Islet precursor cell (in vitro differentiated cells): ENCODE measurements at regions not wholly inside any gene's neighbourhood (a gene's known extent, or its start where the extent isn't known, plus 50 kb on each side); places are given as distances from the start of the nearest gene placed in this dataset.
A peak's percentile ranks its signal among the peaks of the same experiment; 100 is the strongest.

Experiments
- DNase-seq: peaks from one replicate; pipeline ENCODE4 v3.0.0-alpha.2; 2018

DNA sequence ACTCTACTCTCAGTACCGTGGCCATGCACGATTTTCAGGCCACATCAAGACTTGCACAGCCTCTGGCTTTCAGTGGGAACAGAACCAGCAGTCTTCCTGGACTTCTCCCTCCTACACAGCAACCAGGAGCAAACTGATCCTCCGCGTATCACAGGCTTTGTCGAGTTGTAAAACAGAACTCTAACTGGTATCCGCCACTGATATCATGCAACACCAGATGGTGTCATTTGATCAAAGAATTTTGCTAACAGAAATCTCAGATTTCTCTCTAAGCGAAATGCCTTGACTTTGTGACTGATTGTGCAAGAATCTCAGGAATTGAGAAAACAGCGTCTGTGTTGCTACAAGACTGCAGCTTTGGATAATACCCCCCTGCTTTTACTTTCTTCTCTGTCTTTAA lies 85.7 kb downstream of the COPS8 start:
- no peak for DNase-seq

DNA sequence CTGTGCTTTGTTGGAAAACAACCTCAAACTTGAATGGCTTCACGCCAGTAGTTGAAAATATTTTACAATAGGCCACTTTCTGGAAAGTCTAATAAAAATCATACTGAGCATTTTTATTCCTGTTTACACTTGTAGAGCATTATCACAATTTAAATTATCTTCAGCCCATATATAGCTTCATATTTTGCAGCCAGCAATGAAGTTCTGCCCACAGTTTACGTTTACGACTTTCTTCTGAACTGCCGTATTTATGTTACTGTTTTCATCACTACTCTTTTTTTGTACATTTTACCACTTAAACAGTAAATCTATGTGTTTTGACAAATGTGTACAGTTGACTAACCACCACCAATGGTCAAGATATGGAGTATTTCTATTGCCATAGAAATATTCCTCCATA lies 86.2 kb downstream of the COPS8 start:
- DNase-seq: no peak

DNA sequence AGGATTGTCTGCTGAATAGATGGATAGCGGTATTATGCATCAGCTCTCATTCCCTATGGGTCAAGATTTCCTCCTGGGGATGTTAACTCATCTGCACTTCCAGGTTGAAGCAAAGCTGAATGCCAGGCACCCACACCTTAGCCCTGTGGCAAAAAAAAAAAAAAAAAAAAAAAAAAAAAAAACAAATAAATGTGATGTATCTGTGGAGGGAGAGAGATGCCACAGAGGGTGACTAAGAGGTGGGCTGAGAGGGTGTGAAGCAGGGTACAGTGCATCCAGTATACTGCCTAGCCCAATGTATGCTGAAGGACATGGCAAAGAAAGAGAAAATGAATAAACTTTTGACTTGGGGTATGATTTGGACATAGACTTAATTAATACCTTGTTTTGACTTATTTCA lies 91.4 kb downstream of the COPS8 start:
- DNase-seq: no peak

DNA sequence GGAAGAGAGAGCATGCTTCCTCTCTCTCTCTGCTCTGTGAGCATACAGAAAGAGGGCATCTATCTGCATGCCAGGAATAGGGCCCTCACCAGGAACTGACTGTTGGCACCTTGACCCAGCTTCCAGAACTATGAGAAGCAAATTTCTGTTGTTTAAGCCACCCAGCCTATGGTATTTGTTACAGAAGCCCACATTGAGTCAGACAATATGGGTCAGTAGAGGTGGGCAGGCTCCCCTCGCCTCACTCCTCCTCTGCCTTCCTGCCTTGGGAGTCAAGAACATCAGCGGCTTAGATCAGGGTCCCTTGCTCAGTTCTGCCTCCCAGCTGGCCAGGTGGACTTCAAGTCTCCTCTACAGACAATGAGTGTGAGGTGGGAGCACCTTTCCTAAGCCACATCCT lies 92.3 kb downstream of the COPS8 start:
- DNase-seq: no peak

- DNase-seq: peak; percentile 75
Observed at GRCh38 chr2:237178396-237178795, 92.7 kb downstream of the COPS8 start.

DNA sequence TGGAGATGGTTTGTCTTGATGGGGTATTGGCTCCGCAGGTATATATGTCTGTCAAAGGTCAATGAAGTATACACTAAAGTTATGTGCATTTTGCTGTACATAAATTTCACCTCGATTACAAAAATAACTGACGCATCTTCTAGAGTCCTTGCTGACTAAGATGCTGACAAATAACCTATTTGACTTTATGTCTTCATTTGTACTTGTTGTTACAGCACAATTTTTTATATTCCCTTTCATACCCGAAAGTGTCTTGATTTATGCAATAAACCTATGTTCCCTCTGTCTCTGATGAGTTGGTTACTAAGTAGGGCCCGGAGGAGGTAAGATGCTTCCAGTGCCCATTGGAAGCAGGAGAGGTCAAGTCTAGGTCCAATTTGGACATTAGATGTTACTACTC lies 93.5 kb downstream of the COPS8 start:
- DNase-seq: no peak

- no peak for DNase-seq
Observed at GRCh38 chr2:237180187-237180586, 94.5 kb downstream of the COPS8 start.

DNA sequence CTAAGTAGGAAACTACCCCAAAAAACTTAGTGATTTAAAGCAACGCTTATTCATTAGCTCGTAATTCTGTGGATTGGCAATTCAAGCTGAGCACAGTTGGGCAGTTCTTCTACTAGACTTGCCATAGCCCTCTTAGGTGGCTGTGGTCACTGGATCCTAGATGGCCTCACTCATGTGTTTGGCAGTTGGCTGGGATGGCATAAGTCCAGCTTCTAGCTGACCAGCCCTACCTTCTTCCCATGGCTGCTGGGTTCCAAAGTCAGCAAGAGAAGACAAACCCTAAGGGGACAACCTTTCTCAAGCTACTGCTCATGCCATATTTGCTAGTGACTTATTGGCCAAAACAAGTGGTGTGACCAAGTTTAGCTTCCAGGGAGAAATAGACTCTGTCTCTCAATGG lies 95.3 kb downstream of the COPS8 start:
- no peak for DNase-seq

DNA sequence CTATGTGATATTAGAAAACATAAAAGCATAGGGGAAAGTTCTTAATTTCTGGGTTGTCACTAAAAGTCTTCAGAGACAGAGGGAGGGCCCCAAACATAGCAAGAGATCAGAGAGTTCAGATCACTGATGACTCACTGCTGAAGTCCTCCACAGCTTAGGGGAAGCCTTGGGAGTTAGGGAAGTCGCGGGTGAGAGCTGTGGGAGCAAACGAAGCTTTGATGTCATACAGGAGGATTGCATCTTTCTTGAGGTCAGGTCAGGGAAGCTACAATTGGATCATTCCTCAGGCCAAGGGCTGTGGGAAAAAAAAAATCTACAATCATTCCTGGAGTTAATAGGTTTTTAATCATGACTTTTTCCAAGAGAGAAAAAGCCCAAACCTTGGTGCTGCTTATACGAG lies 96.2 kb downstream of the COPS8 start:
- DNase-seq: peak; percentile 81

DNA sequence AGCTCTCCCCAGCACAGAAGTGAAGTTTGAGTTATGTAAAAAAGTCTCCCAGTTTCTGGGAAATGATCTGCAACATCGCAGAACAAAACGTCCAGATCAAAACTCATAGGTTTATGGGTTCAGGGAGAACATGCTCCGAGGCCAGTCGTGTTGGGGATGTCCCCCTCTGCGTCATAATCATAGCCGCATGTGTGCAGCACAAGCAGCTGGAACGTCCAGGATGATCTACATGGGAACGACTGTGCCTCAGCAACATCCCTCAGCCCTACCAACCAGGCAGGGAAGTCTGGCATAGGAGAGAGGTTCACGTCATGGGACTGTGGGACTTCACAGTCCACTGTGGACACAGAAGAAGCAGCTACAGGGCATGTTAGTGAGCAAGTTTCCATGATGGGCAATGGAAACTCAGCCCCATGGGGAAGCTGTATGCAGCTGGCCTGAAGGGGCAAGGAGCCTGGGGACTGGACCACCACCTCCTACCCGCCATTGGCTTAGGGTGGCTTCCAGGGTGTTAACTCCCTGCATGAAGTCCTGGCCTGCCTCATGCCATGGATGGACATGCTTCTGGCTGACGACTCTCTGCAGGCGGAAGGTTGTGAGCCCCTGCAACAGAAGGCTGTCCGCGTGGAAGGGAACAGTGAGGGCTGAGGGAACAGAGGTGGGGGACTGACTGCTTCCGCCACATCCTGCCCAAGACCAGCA lies 96.9 kb downstream of the COPS8 start:
- no peak for DNase-seq

DNA sequence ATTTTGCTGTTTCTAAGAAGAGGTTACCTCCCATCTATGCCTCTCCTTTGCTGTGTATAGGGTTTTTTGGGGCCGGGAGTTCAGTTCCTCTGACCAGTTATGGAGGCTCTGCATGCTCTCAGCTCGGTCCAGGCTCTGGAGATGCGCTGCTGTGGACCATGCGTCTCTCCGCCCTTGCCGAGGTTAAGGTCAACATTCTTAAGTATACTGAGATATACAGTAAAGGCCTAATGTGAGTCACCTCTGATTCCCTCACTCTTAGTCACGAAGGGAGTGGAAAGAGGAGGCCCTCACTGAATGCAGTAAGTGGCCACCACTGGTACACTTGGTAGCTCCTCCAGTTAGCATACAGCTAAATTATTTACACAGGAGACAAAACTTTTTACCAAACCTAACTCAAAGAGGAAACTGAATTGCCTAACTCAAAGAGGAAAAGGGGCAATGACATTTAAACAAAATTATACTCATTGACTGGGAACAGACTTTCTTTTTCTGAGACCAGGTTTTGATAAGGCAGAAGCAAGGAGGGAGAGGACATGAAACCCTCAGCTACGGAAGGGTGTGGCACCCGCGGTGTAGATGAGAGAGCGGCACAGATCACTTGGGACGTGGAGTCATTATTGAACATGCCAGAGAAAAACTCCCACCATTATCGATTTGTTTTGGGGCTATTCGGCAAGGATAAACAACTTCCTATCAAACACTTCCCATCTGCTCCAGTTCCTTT lies 98.7 kb downstream of the COPS8 start:
- DNase-seq: no peak

DNA sequence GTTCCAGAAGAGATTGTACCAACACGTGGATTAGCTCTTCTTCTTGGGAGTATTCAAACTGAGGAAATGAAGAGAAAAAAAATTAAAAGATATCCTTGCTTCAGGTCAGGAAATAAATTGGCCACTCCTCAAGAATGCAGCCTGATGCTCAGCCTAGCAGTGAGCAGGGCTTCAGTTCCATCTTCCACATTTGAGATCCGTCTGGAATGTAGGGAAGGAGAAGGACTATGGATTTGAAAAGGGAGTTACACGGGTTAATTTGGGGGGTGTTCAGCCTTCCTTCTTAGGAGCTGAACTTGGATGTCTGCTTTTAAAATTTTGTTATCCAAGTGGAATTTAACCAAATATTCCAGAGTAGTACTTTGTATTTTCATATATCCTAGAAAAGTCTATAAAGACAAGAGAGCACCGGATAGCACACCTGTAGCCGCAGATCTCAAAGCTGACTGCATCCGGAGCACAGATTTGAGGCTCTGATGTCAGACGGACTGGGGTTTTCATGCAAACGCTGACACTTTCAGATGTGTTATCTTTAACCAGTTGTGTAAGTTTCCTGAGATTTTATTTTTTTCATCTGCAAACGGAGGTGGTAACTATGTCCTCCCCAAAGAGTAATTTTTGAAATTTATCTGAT lies 99.3 kb downstream of the COPS8 start:
- DNase-seq: no peak

DNA sequence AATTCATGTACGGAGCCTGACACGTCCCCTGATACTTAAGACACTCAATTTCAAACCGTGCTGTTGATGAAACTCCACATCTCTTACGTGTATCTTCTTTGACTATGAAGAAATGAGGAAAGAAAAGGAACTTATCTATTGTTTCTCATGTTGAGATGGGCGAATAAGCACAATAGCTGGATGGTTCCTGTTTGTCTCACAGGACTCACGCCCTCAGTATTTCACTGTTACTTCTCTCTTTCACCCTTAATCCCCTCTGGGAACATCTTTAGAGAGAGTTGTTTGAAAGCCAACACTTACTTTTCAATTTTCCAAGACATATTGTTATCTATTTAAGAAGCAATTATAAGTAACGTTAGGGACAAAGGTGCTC lies 99.8 kb downstream of the COPS8 start:
- DNase-seq: no peak

GRCh38 chr2:237189799-237190198 lies 104.1 kb downstream of the COPS8 start:
- DNase-seq: no peak

- DNase-seq: no peak
Observed at GRCh38 chr2:237190966-237191713, 105.5 kb downstream of the COPS8 start.

DNA sequence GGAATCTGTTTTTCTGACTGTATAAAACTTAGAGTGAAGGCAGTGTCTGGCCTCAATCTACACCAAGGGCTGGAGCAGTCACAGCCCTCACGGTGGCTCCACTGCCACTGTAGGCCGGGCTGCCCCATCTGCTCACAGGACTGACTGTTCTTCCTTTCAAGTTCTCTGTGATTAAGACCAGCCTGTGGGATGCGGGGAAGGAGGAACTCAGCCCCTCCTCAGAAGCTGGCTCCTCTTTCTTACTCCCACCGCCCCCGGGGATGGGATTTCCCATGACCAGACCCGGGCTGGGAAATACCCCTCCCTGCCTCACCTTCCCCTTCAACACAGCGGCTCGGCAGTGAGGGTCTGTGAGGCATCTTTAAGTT lies 106.0 kb downstream of the COPS8 start:
- DNase-seq: no peak

DNA sequence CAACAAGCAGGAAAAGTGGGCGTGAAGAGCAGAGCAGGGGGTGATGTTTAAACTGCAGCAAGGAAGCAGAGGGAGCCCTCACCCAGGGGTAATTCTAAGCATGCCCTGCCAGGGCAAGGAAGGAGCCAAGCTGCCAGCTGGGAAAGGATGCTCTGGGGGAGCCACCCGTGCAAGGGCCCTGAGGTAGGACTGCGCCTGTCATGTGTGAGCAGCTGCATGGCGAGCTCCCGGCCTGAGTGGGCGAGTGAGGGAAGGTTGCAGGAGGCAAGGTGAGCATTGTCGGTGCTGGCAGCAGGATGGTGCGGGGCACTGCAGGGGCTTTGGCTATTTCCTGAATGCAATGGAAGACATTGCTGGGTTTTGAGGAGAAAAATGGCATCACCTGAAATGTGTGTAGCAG lies 107.2 kb downstream of the COPS8 start:
- no peak for DNase-seq

GRCh38 chr2:237193436-237193835 lies 107.7 kb downstream of the COPS8 start:
- DNase-seq: no peak

GRCh38 chr2:237194081-237194480 lies 108.4 kb downstream of the COPS8 start:
- DNase-seq: no peak

DNA sequence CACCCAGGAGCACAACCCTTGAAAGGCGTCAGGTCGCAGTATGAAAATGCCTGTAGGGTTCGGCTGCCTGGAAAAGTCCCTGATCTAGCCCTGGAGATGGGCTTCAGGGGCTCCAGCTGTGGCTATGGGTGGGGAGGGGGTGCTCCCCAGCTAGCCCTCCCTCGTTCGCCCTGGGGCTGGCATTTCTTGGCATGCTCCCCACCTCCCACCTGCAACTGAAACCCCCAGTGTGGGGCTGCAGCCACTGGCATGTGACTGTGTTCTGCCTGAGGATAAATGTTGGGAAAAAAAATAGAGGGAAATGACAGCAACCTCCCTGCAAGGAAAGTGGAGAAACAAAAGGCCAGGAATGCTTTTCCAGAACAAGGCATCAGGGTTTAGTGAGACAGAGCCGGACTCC lies 109.2 kb downstream of the COPS8 start:
- DNase-seq: no peak

DNA sequence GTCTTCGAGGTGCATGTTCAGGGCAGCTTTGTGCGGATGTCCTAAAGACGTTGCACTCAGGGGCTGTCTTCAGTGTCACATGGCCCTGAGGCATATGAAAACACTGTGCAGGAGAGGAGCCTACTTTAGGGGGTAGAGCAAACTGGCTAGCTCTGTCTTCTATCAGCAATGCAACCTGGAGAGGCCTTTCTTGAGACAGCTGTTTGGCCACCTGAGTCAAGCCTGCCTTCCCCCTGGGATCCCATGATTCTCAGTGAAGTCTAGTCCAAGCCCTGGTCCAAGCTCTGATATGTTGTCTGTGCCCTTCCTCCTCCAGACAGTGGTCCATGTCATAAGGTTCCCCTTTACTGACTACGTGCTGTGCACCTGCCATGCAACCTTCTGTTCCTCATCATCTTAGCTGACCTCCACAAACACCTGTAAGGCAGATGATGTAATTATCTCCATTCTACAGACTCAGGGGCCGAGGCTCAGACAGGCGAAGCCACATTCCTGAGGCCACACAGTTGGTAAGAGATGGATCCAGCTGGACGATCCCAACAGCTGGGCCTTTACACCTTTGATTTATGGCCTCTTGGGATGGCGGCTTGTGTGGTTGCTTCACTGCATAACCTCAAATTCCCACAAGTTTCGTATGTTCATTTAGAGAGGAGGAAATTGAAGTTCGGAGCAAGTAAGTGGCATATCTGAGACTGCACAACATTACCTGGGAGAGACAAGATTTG lies 109.9 kb downstream of the COPS8 start:
- no peak for DNase-seq

DNA sequence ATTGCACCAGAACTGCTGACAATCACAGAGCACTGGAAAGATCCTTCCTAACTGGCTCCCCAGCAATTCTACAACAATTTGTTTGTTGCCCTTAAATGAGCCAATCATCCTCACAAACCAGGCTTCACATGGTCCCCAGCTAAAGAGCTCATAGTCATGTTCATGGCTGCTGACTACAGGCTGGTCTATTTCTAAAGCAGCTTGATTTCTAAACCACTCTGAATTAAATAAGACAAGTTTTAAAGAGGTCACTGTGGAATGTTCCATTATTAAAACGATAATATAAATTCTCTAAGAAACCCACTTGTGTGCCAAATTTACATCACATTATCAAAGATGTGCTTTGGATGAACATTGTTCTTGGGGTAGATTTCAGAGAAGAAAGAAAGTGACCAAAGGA lies 110.7 kb downstream of the COPS8 start:
- no peak for DNase-seq
